Hippocampal formation (tissue), 2 donors: ENCODE measurements at regions not wholly inside any gene's neighbourhood (a gene's known extent, or its start where the extent isn't known, plus 50 kb on each side); places are given as distances from the start of the nearest gene placed in this dataset.
"Not testable (repeated sequence)": the region's sequence is repeated elsewhere in the genome, so short reads cannot be mapped to it uniquely, and the experiment has no call there.

Source experiments
- DNase-seq, 2 donors: peaks; one replicate each; lab custom pipeline; 2025; lab: John Stamatoyannopoulos, UW

GRCh38 chr1:171397851-171398469 lies 84.0 kb downstream of the FMO4 start:
- no peak for DNase-seq

GRCh38 chr1:171403393-171403792 lies 81.9 kb upstream of the PRRC2C start:
- DNase-seq, result no peak

- DNase-seq, result no peak
Observed at GRCh38 chr1:171405391-171405714, 80.0 kb upstream of the PRRC2C start.

- not testable (repeated sequence) for DNase-seq
Observed at GRCh38 chr1:171413557-171413956, 71.8 kb upstream of the PRRC2C start.

- no peak for DNase-seq
Observed at GRCh38 chr1:171418546-171418945, 66.8 kb upstream of the PRRC2C start.

- DNase-seq, result no peak
Observed at GRCh38 chr1:171420810-171421209, 64.5 kb upstream of the PRRC2C start.

- DNase-seq, result no peak
Observed at GRCh38 chr1:171421413-171422020, 63.8 kb upstream of the PRRC2C start.

- no peak for DNase-seq
Observed at GRCh38 chr1:171422511-171422910, 62.8 kb upstream of the PRRC2C start.

GRCh38 chr1:171424494-171424893 lies 60.8 kb upstream of the PRRC2C start:
- no peak for DNase-seq

- no peak for DNase-seq
Observed at GRCh38 chr1:171426645-171427044, 58.7 kb upstream of the PRRC2C start.

- DNase-seq, result peak in 1 of 2 donors; percentile 26
Observed at GRCh38 chr1:171427852-171428471, 57.4 kb upstream of the PRRC2C start.

- DNase-seq, result no peak
Observed at GRCh38 chr1:171429137-171429536, 56.2 kb upstream of the PRRC2C start.

GRCh38 chr1:171431994-171432393 lies 53.3 kb upstream of the PRRC2C start:
- no peak for DNase-seq

GRCh38 chr1:171432473-171432872 lies 52.9 kb upstream of the PRRC2C start:
- DNase-seq, result no peak

- DNase-seq, result no peak
Observed at GRCh38 chr1:171433451-171433850, 51.9 kb upstream of the PRRC2C start.

GRCh38 chr1:171434717-171435346 lies 50.5 kb upstream of the PRRC2C start:
- no peak for DNase-seq
